Astrocyte (in vitro differentiated cells and primary cell): ENCODE measurements at regions not wholly inside any gene's neighbourhood (a gene's known extent, or its start where the extent isn't known, plus 50 kb on each side); places are given as distances from the start of the nearest gene placed in this dataset.
A peak's percentile ranks its signal among the peaks of the same experiment; 100 is the strongest.

Experiments used
- DNase-seq: peaks from one replicate; pipeline ENCODE4 v3.0.0-alpha.2; 2010; ENCODE audit warnings: low read depth
- FAIRE-seq: peaks from 2 replicates; lab custom pipeline; 2011; peaks lifted over from hg19 to GRCh38; lab: Jason Lieb, UNC
- H2AFZ ChIP-seq: 2 replicates; pipeline ENCODE4 v1.6.0; 2012; ENCODE audit warnings: low read depth, low read length, inconsistent platforms
- H3K27ac ChIP-seq: 2 replicates; pipeline ENCODE4 v1.5.1; 2011; ENCODE audit warnings: low read depth, low read length, inconsistent platforms
- H3K27me3 ChIP-seq: 2 replicates; pipeline ENCODE4 v1.6.0; 2011; ENCODE audit warnings: low read length, inconsistent platforms; ENCODE audit not compliant: insufficient read depth
- H3K36me3 ChIP-seq: 2 replicates; pipeline ENCODE4 v1.5.1; 2011; ENCODE audit warnings: low read length, inconsistent platforms; ENCODE audit not compliant: insufficient read depth
- H3K4me1 ChIP-seq: 2 replicates; pipeline ENCODE4 v1.5.1; 2011; ENCODE audit warnings: low read length, inconsistent platforms; ENCODE audit not compliant: insufficient read depth
- H3K4me2 ChIP-seq: 2 replicates; pipeline ENCODE4 v1.6.0; 2012; ENCODE audit warnings: low read length, inconsistent platforms
- H3K4me3 ChIP-seq: 2 replicates; pipeline ENCODE4 v1.5.1; 2011; ENCODE audit warnings: low read depth, mild to moderate bottlenecking, low read length, inconsistent platforms; ENCODE audit not compliant: insufficient read depth
- H3K79me2 ChIP-seq: 2 replicates; pipeline ENCODE4 v1.6.0; 2012; ENCODE audit warnings: mild to moderate bottlenecking, low read length, inconsistent platforms; ENCODE audit not compliant: insufficient read depth
- H3K9ac ChIP-seq: 2 replicates; pipeline ENCODE4 v1.6.0; 2012; ENCODE audit warnings: mild to moderate bottlenecking, low read length, inconsistent platforms
- H3K9me3 ChIP-seq: 2 replicates; pipeline ENCODE4 v1.5.1; 2012; ENCODE audit warnings: low read depth, mild to moderate bottlenecking, low read length, inconsistent platforms; ENCODE audit not compliant: insufficient read depth
- H4K20me1 ChIP-seq: 2 replicates; pipeline ENCODE4 v1.6.0; 2012; ENCODE audit warnings: low read length, inconsistent platforms; ENCODE audit not compliant: insufficient read depth
- H3K27ac Mint-ChIP-seq: one replicate; pipeline ENCODE4 v1.8.0; 2021; ENCODE audit warnings: mild to moderate bottlenecking, mixed read lengths; ENCODE audit not compliant: unreplicated experiment
- H3K27me3 Mint-ChIP-seq: one replicate; pipeline ENCODE4 v1.8.0; 2021; ENCODE audit warnings: low read depth, mixed read lengths; ENCODE audit not compliant: unreplicated experiment
- H3K36me3 Mint-ChIP-seq: one replicate; pipeline ENCODE4 v1.8.0; 2021; ENCODE audit warnings: low read depth, mixed read lengths; ENCODE audit not compliant: unreplicated experiment
- H3K4me1 Mint-ChIP-seq: one replicate; pipeline ENCODE4 v1.8.0; 2021; ENCODE audit warnings: low read depth, mixed read lengths; ENCODE audit not compliant: unreplicated experiment
- H3K4me3 Mint-ChIP-seq: one replicate; pipeline ENCODE4 v1.8.0; 2021; ENCODE audit warnings: mild to moderate bottlenecking, moderate library complexity, mixed read lengths; ENCODE audit not compliant: unreplicated experiment
- H3K9me3 Mint-ChIP-seq: one replicate; pipeline ENCODE4 v1.8.0; 2021; ENCODE audit warnings: mild to moderate bottlenecking, mixed read lengths; ENCODE audit not compliant: unreplicated experiment
- EZH2 ChIP-seq: IDR thresholded peaks from 2 replicates; pipeline ENCODE4 v1.6.1; 2012; ENCODE audit warnings: mild to moderate bottlenecking, low read length, inconsistent platforms; ENCODE audit not compliant: insufficient read depth
- TF ChIP-seq, protein P1 (sequence below): IDR thresholded peaks from 2 replicates; pipeline ENCODE4 v1.5.1; 2011; ENCODE audit warnings: low read depth, mild to moderate bottlenecking, inconsistent platforms, low read length, moderate library complexity; ENCODE audit not compliant: insufficient read depth

DNA sequence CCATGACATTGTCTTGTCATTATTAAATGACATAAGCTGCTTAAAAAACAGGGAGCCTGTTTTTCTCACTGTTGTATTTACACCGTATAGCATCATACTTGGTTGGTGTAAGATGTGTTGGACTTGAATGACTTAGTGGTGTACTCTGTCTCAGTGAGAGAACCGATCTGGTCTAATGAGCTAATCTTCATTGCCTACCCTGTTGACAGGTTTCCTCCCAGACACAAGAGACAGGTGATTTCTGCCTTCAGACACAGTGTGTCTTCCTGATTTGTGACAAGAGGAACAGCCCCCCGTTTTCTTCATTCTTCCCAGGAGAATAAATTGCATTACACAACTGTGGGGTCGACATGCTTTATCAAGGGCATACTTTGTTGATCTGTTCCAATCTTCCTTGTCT lies 137.2 kb upstream of the ID4 start:
- Mint-ChIP-seq H3K27ac (no peak overlapping the region), H3K4me1 (peaks cover 5% of the 10 kb centered on the region), H3K9me3 (no peaks in the 10 kb centered on the region), H3K4me3 (no peak overlapping the region), H3K27me3 (no peaks in the 10 kb centered on the region), H3K36me3 (no peaks in the 10 kb centered on the region)
- no peak for DNase-seq
- no peak overlapping the region for H3K4me3 ChIP-seq
- H3K79me2 ChIP-seq = no peaks in the 10 kb centered on the region
- TF ChIP-seq EZH2 = no peak
- TF ChIP-seq, protein P1, sequence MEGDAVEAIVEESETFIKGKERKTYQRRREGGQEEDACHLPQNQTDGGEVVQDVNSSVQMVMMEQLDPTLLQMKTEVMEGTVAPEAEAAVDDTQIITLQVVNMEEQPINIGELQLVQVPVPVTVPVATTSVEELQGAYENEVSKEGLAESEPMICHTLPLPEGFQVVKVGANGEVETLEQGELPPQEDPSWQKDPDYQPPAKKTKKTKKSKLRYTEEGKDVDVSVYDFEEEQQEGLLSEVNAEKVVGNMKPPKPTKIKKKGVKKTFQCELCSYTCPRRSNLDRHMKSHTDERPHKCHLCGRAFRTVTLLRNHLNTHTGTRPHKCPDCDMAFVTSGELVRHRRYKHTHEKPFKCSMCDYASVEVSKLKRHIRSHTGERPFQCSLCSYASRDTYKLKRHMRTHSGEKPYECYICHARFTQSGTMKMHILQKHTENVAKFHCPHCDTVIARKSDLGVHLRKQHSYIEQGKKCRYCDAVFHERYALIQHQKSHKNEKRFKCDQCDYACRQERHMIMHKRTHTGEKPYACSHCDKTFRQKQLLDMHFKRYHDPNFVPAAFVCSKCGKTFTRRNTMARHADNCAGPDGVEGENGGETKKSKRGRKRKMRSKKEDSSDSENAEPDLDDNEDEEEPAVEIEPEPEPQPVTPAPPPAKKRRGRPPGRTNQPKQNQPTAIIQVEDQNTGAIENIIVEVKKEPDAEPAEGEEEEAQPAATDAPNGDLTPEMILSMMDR = no peak
- H3K27me3 ChIP-seq = peaks cover 3% of the 10 kb centered on the region
- no peak for FAIRE-seq
- H4K20me1 ChIP-seq = no peaks in the 10 kb centered on the region
- no peak overlapping the region for H3K9ac ChIP-seq
- no peaks in the 10 kb centered on the region for H3K36me3 ChIP-seq
- no peaks in the 10 kb centered on the region for H3K9me3 ChIP-seq
- no peak overlapping the region for H2AFZ ChIP-seq
- peaks cover 3% of the 10 kb centered on the region for H3K4me1 ChIP-seq
- no peak overlapping the region for H3K27ac ChIP-seq
- no peak overlapping the region for H3K4me2 ChIP-seq

GRCh38 chr6:19705606-19706005 lies 131.6 kb upstream of the ID4 start:
- H3K79me2 ChIP-seq = no peaks in the 10 kb centered on the region
- no peak overlapping the region for H3K4me2 ChIP-seq
- no peak overlapping the region for H3K4me3 Mint-ChIP-seq
- no peaks in the 10 kb centered on the region for H3K9me3 ChIP-seq
- H3K9ac ChIP-seq = no peak overlapping the region
- no peaks in the 10 kb centered on the region for H3K36me3 ChIP-seq
- H4K20me1 ChIP-seq = no peaks in the 10 kb centered on the region
- peaks cover 3% of the 10 kb centered on the region for H3K9me3 Mint-ChIP-seq
- H2AFZ ChIP-seq = no peak overlapping the region
- FAIRE-seq (peak; percentile 23), DNase-seq (peak; percentile 53)
- no peak overlapping the region for H3K4me3 ChIP-seq
- no peaks in the 10 kb centered on the region for H3K27me3 Mint-ChIP-seq
- H3K4me1 ChIP-seq = no peaks in the 10 kb centered on the region
- peaks cover 3% of the 10 kb centered on the region for H3K27me3 ChIP-seq
- no peaks in the 10 kb centered on the region for H3K36me3 Mint-ChIP-seq
- H3K27ac ChIP-seq = no peak overlapping the region
- no peaks in the 10 kb centered on the region for H3K4me1 Mint-ChIP-seq
- H3K27ac Mint-ChIP-seq = no peak overlapping the region
- TF ChIP-seq EZH2 = no peak
- TF ChIP-seq, protein P1 = no peak

DNA sequence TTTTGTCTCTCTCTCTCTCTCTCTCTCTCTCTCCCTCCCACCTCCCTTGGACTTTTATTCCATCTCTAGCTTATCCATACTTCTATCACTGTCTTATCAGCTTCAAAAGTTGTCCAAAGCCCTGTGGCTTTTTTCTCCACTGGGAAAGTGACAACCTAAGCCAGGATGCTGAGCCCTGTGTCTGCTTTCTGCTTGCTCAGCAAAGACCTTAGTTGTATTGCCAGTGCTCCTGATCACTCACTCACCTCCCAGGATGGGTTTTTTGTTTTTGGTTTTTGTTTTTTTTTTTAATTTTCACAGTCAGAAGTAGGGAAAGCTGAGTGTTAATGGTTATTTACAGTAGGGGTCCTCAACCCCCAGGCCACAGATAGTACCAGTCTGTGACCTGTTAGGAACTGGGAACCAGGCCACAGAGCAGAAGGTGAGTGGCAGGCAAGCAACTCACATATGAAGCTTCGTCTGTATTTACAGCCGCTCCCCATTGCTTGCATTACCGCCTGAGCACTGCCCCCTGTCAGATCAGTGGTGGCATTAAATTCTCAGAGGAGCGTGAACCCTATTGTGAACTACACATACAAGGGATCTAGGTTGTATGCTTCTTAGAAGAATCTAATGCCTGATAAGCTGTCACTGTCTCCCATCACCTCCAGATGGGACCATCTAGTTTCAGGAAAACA lies 125.0 kb upstream of the ID4 start:
- Histone ChIP-seq H3K36me3 (no peaks in the 10 kb centered on the region), H3K4me3 (no peak overlapping the region), H3K9me3 (no peaks in the 10 kb centered on the region), H3K9ac (no peak overlapping the region), H3K4me2 (no peak overlapping the region), H3K27ac (no peak overlapping the region), H2AFZ (no peak overlapping the region), H3K27me3 (no peaks in the 10 kb centered on the region), H3K4me1 (peaks cover 17% of the 10 kb centered on the region), H3K79me2 (no peaks in the 10 kb centered on the region), H4K20me1 (no peaks in the 10 kb centered on the region)
- Mint-ChIP-seq H3K27ac (no peak overlapping the region), H3K4me3 (no peak overlapping the region), H3K4me1 (peaks cover 18% of the 10 kb centered on the region), H3K27me3 (no peaks in the 10 kb centered on the region), H3K9me3 (peaks cover 4% of the 10 kb centered on the region), H3K36me3 (no peaks in the 10 kb centered on the region)
- FAIRE-seq (no peak), DNase-seq (no peak)
- TF ChIP-seq EZH2 = no peak
- TF ChIP-seq, protein P1 = no peak
